ENCODE measurements at regions not wholly inside any gene's neighbourhood (a gene's known extent, or its start where the extent isn't known, plus 50 kb on each side); places are given as distances from the start of the nearest gene placed in this dataset.

DNA sequence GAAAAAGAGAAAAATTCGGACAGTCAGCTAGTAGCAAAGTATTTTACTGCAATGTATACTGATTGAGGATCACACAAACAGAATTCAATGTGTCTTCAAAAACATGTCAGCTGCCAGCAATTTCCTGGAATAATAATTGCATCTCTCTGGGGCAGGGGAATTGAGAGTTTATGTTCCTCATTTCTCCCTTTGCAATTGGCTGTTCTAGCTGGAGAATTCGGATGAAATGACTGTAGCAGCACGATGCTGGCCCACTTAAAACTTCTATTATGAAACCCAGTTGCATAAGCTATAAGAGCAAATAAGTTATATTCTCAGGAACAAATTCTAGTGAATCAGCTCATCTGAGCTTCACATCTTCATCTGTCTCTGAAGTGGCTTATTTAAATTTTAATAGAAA lies 99.9 kb upstream of the CPEB2 start:
- H3K4me3 ChIP-seq (ENCODE audit: low read length), result no peak overlapping the region
- no peaks in the 10 kb centered on the region for H3K4me1 ChIP-seq (ENCODE audit: control insufficient read depth, insufficient read depth, low read length)
- TF ChIP-seq, protein P1, sequence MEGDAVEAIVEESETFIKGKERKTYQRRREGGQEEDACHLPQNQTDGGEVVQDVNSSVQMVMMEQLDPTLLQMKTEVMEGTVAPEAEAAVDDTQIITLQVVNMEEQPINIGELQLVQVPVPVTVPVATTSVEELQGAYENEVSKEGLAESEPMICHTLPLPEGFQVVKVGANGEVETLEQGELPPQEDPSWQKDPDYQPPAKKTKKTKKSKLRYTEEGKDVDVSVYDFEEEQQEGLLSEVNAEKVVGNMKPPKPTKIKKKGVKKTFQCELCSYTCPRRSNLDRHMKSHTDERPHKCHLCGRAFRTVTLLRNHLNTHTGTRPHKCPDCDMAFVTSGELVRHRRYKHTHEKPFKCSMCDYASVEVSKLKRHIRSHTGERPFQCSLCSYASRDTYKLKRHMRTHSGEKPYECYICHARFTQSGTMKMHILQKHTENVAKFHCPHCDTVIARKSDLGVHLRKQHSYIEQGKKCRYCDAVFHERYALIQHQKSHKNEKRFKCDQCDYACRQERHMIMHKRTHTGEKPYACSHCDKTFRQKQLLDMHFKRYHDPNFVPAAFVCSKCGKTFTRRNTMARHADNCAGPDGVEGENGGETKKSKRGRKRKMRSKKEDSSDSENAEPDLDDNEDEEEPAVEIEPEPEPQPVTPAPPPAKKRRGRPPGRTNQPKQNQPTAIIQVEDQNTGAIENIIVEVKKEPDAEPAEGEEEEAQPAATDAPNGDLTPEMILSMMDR (conservative IDR thresholded peaks at IDR 0.05), result no peak
- no peaks in the 10 kb centered on the region for H3K36me3 ChIP-seq (ENCODE audit: control insufficient read depth, insufficient read depth, low read length)
- no peak overlapping the region for H3K27ac ChIP-seq (ENCODE audit: low read depth, low read length)
- no peak overlapping the region for H3K9ac ChIP-seq (ENCODE audit: extremely low read depth, low read length, poor library complexity, severe bottlenecking)
- no peak for DNase-seq
- Mint-ChIP-seq H3K9me3 (no peaks in the 10 kb centered on the region), H3K36me3 (ENCODE audit: low read depth) (no peaks in the 10 kb centered on the region), H3K27me3 (ENCODE audit: insufficient read depth) (peaks cover 3% of the 10 kb centered on the region), H3K4me1 (peaks cover 8% of the 10 kb centered on the region), H3K4me3 (no peak overlapping the region), H3K27ac (no peak overlapping the region)
- no peaks in the 10 kb centered on the region for H3K9me3 ChIP-seq (ENCODE audit: control insufficient read depth, low read length)
- H3K27me3 ChIP-seq (ENCODE audit: control insufficient read depth, insufficient read depth, low read length, poor library complexity, severe bottlenecking), result peaks cover 53% of the 10 kb centered on the region
- WGBS, 2 experiments (ENCODE audit: insufficient coverage in 1 of 2, insufficient read length in 1 of 2), result 89 to 100% methylated on average over 2 to 3 of the region's 3 CpGs

DNA sequence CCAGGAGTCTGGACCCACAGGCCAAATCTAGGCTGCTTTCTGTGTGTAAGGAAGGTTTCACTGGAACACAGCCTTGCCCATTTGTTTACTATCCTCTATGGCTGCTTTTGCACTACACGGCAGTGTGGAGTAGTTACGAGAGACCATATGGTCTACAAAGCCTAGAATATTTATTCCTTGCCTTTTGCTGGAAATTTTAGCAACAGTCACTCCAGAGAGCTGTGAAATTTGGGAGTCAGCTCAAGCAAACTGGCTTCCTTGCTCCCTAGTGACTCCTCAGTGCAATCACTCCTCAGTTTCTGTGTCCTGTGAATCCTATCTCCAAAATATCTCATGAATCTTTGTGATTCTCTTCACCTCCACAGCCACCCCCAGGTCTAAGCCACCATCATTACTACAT lies 99.0 kb upstream of the CPEB2 start:
- Mint-ChIP-seq H3K4me1 (peaks cover 11% of the 10 kb centered on the region), H3K27me3 (ENCODE audit: insufficient read depth) (peaks cover 1% of the 10 kb centered on the region), H3K27ac (no peak overlapping the region), H3K36me3 (ENCODE audit: low read depth) (no peaks in the 10 kb centered on the region), H3K4me3 (no peak overlapping the region), H3K9me3 (no peaks in the 10 kb centered on the region)
- Histone ChIP-seq H3K27ac (ENCODE audit: low read depth, low read length) (no peak overlapping the region), H3K9me3 (ENCODE audit: control insufficient read depth, low read length) (no peaks in the 10 kb centered on the region), H3K4me1 (ENCODE audit: control insufficient read depth, insufficient read depth, low read length) (no peaks in the 10 kb centered on the region), H3K36me3 (ENCODE audit: control insufficient read depth, insufficient read depth, low read length) (no peaks in the 10 kb centered on the region), H3K4me3 (ENCODE audit: low read length) (no peak overlapping the region), H3K27me3 (ENCODE audit: control insufficient read depth, insufficient read depth, low read length, poor library complexity, severe bottlenecking) (peaks cover 43% of the 10 kb centered on the region), H3K9ac (ENCODE audit: extremely low read depth, low read length, poor library complexity, severe bottlenecking) (no peak overlapping the region)
- no peak for DNase-seq
- TF ChIP-seq, protein P1 (conservative IDR thresholded peaks at IDR 0.05), result no peak
- WGBS, 2 experiments (ENCODE audit: insufficient coverage in 1 of 2, insufficient read length in 1 of 2), result 89 to 92% methylated on average over 2 of the region's 2 CpGs

DNA sequence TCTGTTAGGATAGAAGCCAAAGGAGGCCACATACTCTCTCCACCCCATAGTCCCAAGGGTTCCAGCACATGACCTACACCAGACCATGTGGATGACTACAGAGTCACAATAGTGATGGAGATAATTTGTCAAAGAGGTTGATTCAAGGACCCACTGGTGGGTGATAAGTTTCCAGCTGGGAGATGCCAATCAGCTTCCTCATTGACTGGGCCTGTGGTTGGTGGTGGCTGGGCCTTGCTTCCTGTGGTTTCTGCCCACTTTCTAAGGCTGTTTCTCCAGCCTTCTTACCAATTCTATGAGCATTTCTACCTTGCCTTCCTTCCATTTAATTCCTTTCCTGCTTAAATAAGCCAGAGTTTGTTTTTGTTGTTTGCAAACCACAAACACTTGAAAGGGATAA lies 95.5 kb upstream of the CPEB2 start:
- Mint-ChIP-seq H3K9me3 (no peaks in the 10 kb centered on the region), H3K4me1 (peaks cover 14% of the 10 kb centered on the region), H3K36me3 (ENCODE audit: low read depth) (no peaks in the 10 kb centered on the region)

More for the DNA sequence above, 95.5 kb upstream of the CPEB2 start:
- H3K27ac Mint-ChIP-seq, result no peak overlapping the region
- TF ChIP-seq, protein P1 (conservative IDR thresholded peaks at IDR 0.05), result no peak
- no peaks in the 10 kb centered on the region for H3K4me1 ChIP-seq (ENCODE audit: control insufficient read depth, insufficient read depth, low read length)
- H3K27me3 ChIP-seq (ENCODE audit: control insufficient read depth, insufficient read depth, low read length, poor library complexity, severe bottlenecking), result peaks cover 33% of the 10 kb centered on the region
- peaks cover 9% of the 10 kb centered on the region for H3K27me3 Mint-ChIP-seq (ENCODE audit: insufficient read depth)
- no peak overlapping the region for H3K4me3 ChIP-seq (ENCODE audit: low read length)
- no peak overlapping the region for H3K4me3 Mint-ChIP-seq
- no peak for DNase-seq
- H3K36me3 ChIP-seq (ENCODE audit: control insufficient read depth, insufficient read depth, low read length), result no peaks in the 10 kb centered on the region
- no peak overlapping the region for H3K9ac ChIP-seq (ENCODE audit: extremely low read depth, low read length, poor library complexity, severe bottlenecking)
- H3K9me3 ChIP-seq (ENCODE audit: control insufficient read depth, low read length), result no peaks in the 10 kb centered on the region
- no peak overlapping the region for H3K27ac ChIP-seq (ENCODE audit: low read depth, low read length)
